Muscle layer of duodenum (tissue), 2 donors: ENCODE measurements at regions not wholly inside any gene's neighbourhood (a gene's known extent, or its start where the extent isn't known, plus 50 kb on each side); places are given as distances from the start of the nearest gene placed in this dataset.
"Not testable (repeated sequence)": the region's sequence is repeated elsewhere in the genome, so short reads cannot be mapped to it uniquely, and the experiment has no call there.

ENCODE experiments used
- H3K27ac ChIP-seq: one replicate; pipeline ENCODE4 v1.7.0; 2013; ENCODE audit warnings: mild to moderate bottlenecking, low read length
- H3K27me3 ChIP-seq: one replicate; pipeline ENCODE4 v1.7.0; 2013; ENCODE audit warnings: low read depth, mild to moderate bottlenecking, control low read depth, low read length
- H3K36me3 ChIP-seq, 2 donors: one replicate each; pipeline ENCODE4 v1.7.0; 2013; ENCODE audit warnings: low read length in 2 of 2, control low read depth in 1 of 2, mild to moderate bottlenecking in 1 of 2; ENCODE audit not compliant: insufficient read depth in 2 of 2, control insufficient read depth in 1 of 2
- H3K4me1 ChIP-seq, 2 donors: one replicate each; pipeline ENCODE4 v1.7.0; 2013; ENCODE audit warnings: low read length in 2 of 2, mild to moderate bottlenecking in 2 of 2, control low read depth in 1 of 2, moderate library complexity in 1 of 2; ENCODE audit not compliant: insufficient read depth in 2 of 2, control insufficient read depth in 1 of 2
- H3K4me3 ChIP-seq, 2 donors: one replicate each; pipeline ENCODE4 v1.7.0; 2013; ENCODE audit warnings: low read length in 2 of 2, low read depth in 1 of 2, mild to moderate bottlenecking in 1 of 2
- H3K9me3 ChIP-seq, 2 donors: one replicate each; pipeline ENCODE4 v1.7.0; 2013; ENCODE audit warnings: low read length in 2 of 2, control low read depth in 1 of 2, mild to moderate bottlenecking in 1 of 2; ENCODE audit not compliant: control insufficient read depth in 1 of 2
- donor health status: healthy.

DNA sequence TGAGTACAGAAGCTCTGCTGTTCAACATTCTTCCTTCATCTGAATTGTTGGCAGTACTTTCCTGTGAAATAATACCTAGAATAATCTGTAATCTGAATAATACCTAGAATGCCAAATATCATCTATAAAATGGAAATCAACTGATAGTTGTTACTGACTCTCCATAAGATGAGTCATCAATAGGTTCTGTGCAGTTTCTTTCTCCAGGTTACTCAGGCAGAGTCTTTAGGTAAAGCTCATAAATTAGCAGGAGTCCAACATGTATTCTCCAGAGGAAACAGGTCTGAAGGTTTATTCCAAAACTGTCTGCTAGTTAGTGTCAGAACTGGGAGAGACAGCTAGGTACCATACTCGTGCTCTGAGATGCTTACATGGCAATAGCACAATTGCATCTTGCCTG lies 282.0 kb upstream of the MAP2 start:
- H3K27me3 ChIP-seq, result no peaks in the 10 kb centered on the region
- no peak overlapping the region for H3K27ac ChIP-seq
- H3K4me3 ChIP-seq, result no peak overlapping the region
- no peaks in the 10 kb centered on the region for H3K36me3 ChIP-seq
- H3K9me3 ChIP-seq, result no peaks in the 10 kb centered on the region
- no peaks in the 10 kb centered on the region for H3K4me1 ChIP-seq

DNA sequence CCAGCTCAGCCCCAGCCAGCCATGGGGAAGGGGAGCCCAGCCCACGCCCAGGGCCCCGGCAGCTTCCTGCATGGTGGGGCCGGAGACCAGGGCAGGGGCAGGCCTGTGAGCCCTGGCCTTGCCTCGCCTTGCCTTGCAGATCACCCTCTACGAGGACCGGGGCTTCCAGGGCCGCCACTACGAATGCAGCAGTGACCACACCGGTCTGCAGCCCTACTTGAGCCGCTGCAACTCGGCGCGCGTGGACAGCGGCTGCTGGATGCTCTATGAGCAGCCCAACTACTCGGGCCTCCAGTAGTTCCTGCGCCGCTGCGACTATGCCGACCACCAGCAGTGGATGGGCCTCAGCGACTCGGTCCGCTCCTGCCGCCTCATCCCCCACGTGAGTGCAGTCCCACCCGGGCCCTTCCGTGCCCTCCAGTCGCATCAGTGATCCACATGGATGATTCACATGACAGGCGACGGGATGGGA lies 278.6 kb upstream of the MAP2 start:
- H3K36me3 ChIP-seq, H3K4me1 ChIP-seq, H3K27ac ChIP-seq, H3K9me3 ChIP-seq, H3K4me3 ChIP-seq, H3K27me3 ChIP-seq: not testable (repeated sequence)

DNA sequence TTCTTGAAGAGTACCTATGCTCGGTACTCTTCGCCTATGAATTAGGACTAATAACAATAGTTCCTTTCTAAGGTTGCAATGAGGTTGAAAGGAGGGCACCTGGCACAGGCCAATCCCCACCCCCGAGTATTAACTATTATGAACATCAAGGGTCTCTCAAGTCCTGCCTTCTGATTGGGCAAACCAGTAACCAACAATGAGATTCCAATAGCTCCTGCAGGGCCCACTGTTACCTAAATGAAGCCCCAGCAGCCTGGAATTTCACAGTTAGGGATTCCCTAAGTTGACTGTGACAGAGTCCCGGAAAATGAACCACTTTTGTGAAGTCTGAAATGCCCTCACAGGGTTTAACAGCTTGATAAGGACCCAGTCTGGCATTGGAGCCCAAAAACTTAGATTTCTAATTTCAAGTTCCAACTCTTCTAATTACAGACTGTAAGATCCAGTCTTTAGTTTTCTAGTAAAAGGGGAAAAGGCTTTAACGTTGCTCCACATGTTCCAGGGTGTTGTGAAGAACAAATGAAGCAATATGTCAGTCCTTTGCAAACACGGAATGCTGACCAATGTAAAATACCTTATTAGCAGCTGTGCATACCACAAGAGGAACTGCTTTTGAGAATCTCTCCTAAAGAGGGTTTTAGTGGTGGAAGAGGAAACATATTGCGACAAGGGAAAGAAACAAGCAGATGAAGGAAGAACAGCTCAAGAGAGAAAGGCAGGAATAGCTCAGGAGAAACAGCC lies 277.7 kb upstream of the MAP2 start:
- H3K4me3 ChIP-seq, result no peak overlapping the region
- no peaks in the 10 kb centered on the region for H3K9me3 ChIP-seq
- H3K36me3 ChIP-seq, result no peaks in the 10 kb centered on the region
- H3K27ac ChIP-seq, result no peak overlapping the region
- H3K4me1 ChIP-seq, result no peaks in the 10 kb centered on the region
- no peaks in the 10 kb centered on the region for H3K27me3 ChIP-seq

DNA sequence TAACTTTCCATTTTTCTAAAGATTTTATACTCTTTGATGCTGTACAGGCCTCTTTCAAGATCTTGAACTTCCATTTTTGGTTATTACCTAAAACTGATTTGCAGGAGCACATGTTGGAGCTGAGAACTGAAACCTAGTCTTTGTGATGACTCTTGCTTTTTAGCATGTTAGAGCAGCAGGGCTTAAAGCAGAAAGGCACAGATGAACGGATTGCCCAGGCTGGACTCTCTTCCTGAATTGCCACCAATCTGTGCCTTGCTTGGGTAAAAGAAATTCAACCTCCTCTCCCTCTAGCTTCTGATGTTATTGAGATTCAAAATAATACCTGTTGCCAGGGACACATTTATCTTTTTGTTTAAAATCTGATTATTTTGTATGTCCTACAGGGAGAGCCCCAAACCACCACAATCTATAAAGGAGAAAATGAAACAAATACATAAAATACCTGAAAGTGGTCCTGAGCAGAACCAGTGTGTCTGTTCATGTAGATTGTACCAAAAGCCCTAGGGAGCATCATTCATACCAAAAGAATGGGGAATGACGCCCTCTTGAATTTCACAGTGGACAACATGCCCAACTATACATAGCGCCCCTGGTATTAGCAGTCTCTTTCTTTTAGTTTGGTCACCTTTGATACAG lies 277.0 kb upstream of the MAP2 start:
- Histone ChIP-seq H3K9me3 (no peaks in the 10 kb centered on the region), H3K27me3 (no peaks in the 10 kb centered on the region), H3K4me1 (no peaks in the 10 kb centered on the region), H3K27ac (no peak overlapping the region), H3K36me3 (no peaks in the 10 kb centered on the region), H3K4me3 (no peak overlapping the region)

DNA sequence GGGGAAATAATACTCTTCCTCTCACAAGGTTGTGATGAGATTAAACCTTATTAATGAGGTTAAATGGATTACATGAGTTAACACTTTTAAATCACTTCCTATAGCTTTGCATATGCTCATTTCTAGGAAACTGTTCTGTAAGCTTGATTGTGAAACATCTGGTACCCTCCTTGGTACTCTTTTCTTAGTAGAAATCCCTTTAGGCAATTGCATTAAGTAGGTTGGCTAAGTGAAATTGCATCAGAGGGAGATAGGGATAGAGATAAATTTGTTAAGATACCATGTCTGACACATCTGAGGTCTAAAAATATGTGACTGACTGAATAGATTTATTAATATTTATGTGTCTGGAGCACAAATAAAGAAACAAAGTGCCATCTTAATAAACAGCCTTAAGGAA lies 275.9 kb upstream of the MAP2 start:
- H3K4me1 ChIP-seq, result no peaks in the 10 kb centered on the region
- H3K27ac ChIP-seq, result no peak overlapping the region

DNA sequence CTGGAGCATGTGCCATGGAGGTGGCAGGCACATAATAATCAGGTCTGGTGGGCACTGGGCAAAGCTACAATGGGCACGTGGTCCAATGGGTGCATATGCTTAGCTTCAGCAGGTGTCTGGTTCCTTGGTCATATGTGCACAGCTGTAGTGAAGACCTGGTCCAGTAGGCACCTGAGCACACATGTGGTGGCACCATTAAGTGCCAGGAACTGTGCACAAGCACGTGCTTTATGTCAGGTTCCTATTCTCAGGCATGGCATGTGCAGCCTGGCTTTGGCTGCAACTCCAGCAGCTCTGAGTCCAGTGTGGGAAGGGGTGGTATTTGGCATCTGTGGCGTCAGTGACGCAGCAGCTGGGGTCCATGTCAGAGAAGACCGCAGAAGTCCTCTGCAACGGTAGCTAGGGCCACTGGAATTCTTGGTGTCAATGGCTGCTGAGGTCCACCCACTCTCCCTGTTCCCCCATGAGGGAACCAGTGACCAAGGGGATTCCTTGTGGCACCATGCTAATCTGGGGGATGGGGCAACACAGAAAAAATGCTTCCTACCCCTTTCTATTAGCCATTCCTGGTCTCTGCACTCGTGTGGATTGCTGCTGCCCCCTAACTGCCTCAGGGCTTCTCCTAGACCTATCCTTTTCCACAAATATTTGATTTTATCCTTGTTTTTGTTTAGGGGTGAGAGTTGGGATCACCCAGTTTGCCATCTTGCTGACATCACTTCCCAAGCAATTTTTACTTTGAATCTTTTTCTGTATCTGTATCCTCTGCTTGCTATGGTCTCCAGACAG lies 262.9 kb upstream of the MAP2 start:
- no peaks in the 10 kb centered on the region for H3K27me3 ChIP-seq

More for the DNA sequence above, 275.9 kb upstream of the MAP2 start:
- Histone ChIP-seq H3K9me3 (no peaks in the 10 kb centered on the region), H3K27me3 (no peaks in the 10 kb centered on the region), H3K4me3 (no peak overlapping the region), H3K36me3 (no peaks in the 10 kb centered on the region)

DNA sequence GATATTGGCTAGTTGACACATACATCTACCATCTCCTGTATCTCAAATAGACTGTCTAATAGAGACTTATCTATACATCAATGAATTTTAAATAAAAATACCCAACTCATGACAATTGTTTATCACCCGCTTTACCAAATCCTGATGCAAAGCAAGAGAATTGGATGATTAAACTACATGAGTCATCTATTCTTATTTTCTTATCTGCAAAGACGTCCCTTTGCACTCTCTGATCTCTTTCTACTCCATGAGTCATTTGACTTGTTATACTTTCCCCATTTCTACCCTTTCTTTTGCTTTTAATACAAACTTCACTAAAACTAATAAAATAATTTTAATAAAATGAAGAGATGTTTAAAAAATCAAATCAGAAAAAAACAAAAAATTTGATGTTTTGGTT lies 261.7 kb upstream of the MAP2 start:
- Histone ChIP-seq H3K4me3 (no peak overlapping the region), H3K9me3 (no peaks in the 10 kb centered on the region), H3K4me1 (no peaks in the 10 kb centered on the region), H3K36me3 (no peaks in the 10 kb centered on the region), H3K27ac (no peak overlapping the region), H3K27me3 (no peaks in the 10 kb centered on the region)

More for the DNA sequence above, 262.9 kb upstream of the MAP2 start:
- no peak overlapping the region for H3K27ac ChIP-seq
- H3K4me1 ChIP-seq, result no peaks in the 10 kb centered on the region
- H3K9me3 ChIP-seq, result no peaks in the 10 kb centered on the region
- H3K36me3 ChIP-seq, result no peaks in the 10 kb centered on the region
- no peak overlapping the region for H3K4me3 ChIP-seq

DNA sequence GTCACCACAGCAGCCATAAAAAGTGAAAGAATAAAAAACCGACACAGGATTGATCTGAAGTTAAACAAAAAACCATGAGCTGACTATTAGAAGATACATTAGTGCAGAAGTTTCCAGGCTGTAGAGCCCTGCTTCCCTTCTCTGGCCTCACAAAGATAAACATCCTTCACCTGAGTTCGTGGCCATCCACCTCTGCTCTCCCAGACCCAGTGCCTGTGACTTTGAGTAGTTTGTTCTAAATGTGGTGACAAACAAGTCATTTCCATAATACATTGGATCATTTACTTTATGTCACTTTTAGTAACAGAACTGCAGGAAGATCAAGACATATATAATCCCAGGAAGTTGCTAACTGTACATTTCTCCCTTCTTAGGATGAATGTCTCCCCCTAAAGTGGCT lies 241.9 kb upstream of the MAP2 start:
- Histone ChIP-seq H3K4me3 (no peak overlapping the region), H3K27me3 (no peaks in the 10 kb centered on the region), H3K9me3 (no peaks in the 10 kb centered on the region), H3K27ac (no peak overlapping the region), H3K36me3 (no peaks in the 10 kb centered on the region), H3K4me1 (no peaks in the 10 kb centered on the region)

DNA sequence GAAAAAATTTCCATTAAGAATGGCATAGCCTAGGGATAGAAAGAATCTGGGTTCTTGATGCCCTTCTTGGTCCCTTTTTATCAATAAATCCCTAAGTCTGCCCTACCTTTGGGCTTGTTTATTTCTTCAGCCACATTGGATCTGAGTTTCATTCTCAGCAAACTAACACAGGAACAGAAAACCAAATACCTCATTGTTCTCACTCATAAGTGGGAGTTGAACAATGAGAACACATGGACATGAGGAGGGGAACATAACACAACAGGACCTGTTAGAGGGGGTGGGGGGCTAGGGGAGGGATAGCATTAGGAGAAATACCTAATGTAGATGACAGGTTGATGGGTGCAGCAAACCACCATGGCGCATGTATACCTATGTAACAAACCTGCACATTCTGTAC lies 237.0 kb upstream of the MAP2 start:
- not testable (repeated sequence) for H3K27me3 ChIP-seq, H3K4me1 ChIP-seq, H3K27ac ChIP-seq, H3K4me3 ChIP-seq, H3K9me3 ChIP-seq, H3K36me3 ChIP-seq

DNA sequence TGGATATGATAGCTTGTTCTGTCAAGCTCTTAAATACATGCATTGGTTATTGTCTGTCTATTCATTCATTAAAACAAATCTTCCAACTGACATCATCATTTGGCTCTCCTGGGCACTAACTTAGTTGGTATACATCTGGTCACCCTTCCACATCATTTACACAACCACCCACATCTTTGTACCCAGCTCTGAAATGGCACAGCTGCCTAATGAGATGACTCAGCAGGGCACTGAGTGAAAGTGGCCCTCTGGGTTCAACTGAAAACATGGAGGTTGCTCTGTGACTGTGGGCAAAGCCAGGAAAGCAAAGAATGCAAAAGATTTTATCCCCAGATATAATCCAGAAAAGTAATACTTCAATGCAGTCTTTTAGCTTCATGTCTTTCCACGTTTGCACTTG lies 234.0 kb upstream of the MAP2 start:
- no peaks in the 10 kb centered on the region for H3K4me1 ChIP-seq
- no peak overlapping the region for H3K27ac ChIP-seq
- H3K9me3 ChIP-seq, result no peaks in the 10 kb centered on the region
- H3K4me3 ChIP-seq, result no peak overlapping the region
- H3K36me3 ChIP-seq, result no peaks in the 10 kb centered on the region
- H3K27me3 ChIP-seq, result no peaks in the 10 kb centered on the region

DNA sequence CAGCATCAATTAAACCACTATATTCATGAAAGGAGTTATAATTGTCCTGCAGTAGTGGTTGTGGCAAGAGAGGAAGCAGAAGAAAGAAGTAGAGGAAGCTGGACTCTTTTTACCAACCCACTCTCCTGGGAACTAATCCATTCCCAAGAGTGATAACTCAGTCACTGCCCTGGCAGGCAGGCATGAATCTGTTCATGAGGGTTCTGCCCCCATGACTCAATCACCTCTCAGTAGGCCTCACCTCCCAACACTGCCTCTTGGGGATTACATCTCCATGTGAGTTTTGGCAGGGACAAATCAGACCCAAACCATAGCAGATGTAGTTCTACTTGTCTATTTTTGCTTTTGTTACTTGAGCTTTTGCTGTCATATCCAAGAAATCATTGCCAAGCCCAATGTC lies 232.7 kb upstream of the MAP2 start:
- Histone ChIP-seq H3K4me3 (no peak overlapping the region), H3K27me3 (no peaks in the 10 kb centered on the region)

More for the DNA sequence above, 232.7 kb upstream of the MAP2 start:
- no peaks in the 10 kb centered on the region for H3K4me1 ChIP-seq
- no peak overlapping the region for H3K27ac ChIP-seq
- H3K9me3 ChIP-seq, result no peaks in the 10 kb centered on the region
- no peaks in the 10 kb centered on the region for H3K36me3 ChIP-seq
